CD4-positive, alpha-beta T cell treated with Interleukin-6 for 4 hours (primary cell): ENCODE measurements at regions not wholly inside any gene's neighbourhood (a gene's known extent, or its start where the extent isn't known, plus 50 kb on each side); places are given as distances from the start of the nearest gene placed in this dataset.

Experiments used
- DNase-seq: peaks from one replicate; pipeline ENCODE4 v3.0.0-alpha.2; 2020; ENCODE audit warnings: mixed read lengths

- no peak for DNase-seq
These were observed 158.0 kb upstream of the TWIST2 start for GRCh38 chr2:238689871-238690389.

GRCh38 chr2:238690511-238690910, 157.4 kb upstream of the TWIST2 start:
- DNase-seq: no peak

GRCh38 chr2:238691596-238692491, 156.0 kb upstream of the TWIST2 start:
- DNase-seq: no peak

GRCh38 chr2:238692562-238692961, 155.3 kb upstream of the TWIST2 start:
- DNase-seq: no peak

GRCh38 chr2:238693337-238694093, 154.4 kb upstream of the TWIST2 start:
- DNase-seq: no peak

GRCh38 chr2:238694136-238694755, 153.6 kb upstream of the TWIST2 start:
- no peak for DNase-seq

GRCh38 chr2:238694922-238695321, 153.0 kb upstream of the TWIST2 start:
- no peak for DNase-seq

- DNase-seq: no peak
These were observed 152.3 kb upstream of the TWIST2 start for GRCh38 chr2:238695538-238695937.

GRCh38 chr2:238696331-238696730, 151.6 kb upstream of the TWIST2 start:
- no peak for DNase-seq

GRCh38 chr2:238696786-238697185, 151.1 kb upstream of the TWIST2 start:
- DNase-seq: no peak

GRCh38 chr2:238697193-238698071, 150.5 kb upstream of the TWIST2 start:
- no peak for DNase-seq

- no peak for DNase-seq
These were observed 149.9 kb upstream of the TWIST2 start for GRCh38 chr2:238698072-238698352.

GRCh38 chr2:238698451-238699306, 149.2 kb upstream of the TWIST2 start:
- DNase-seq: no peak

- DNase-seq: no peak
These were observed 148.4 kb upstream of the TWIST2 start for GRCh38 chr2:238699307-238700116.

- no peak for DNase-seq
These were observed 147.8 kb upstream of the TWIST2 start for GRCh38 chr2:238700117-238700457.

- no peak for DNase-seq
These were observed 147.2 kb upstream of the TWIST2 start for GRCh38 chr2:238700506-238701340.

GRCh38 chr2:238701341-238702206, 146.3 kb upstream of the TWIST2 start:
- no peak for DNase-seq

- no peak for DNase-seq
These were observed 145.4 kb upstream of the TWIST2 start for GRCh38 chr2:238702276-238703052.
